H1 (cell line): ENCODE measurements at regions not wholly inside any gene's neighbourhood (a gene's known extent, or its start where the extent isn't known, plus 50 kb on each side); places are given as distances from the start of the nearest gene placed in this dataset.
"Not testable (repeated sequence)": the region's sequence is repeated elsewhere in the genome, so short reads cannot be mapped to it uniquely, and the experiment has no call there.

Source experiments
- CTCF ChIA-PET: fragments of 300-600 bp; sonication (Branson Sonifier 250); formaldehyde crosslinking; loops from one replicate; lab custom pipeline; 2021; ENCODE audit not compliant: partially characterized antibody; lab: Charles Lee
- POLR2A ChIA-PET: fragments of 300-600 bp; sonication (Branson Sonifier 250); formaldehyde crosslinking; loops from one replicate; lab custom pipeline; 2021; ENCODE audit warnings: inconsistent platforms; ENCODE audit not compliant: partially characterized antibody; lab: Charles Lee
- DNase-seq, 2 experiments: peaks; one replicate each; pipeline versions ENCODE4 v3.0.0 to v3.0.0-alpha.2; 2010 to 2022; ENCODE audit warnings: low spot score in 2 of 2, low read depth in 1 of 2, mixed read lengths in 1 of 2
- FAIRE-seq: peaks from 2 replicates; lab custom pipeline; 2011; peaks lifted over from hg19 to GRCh38; lab: Jason Lieb, UNC
- H2AFZ ChIP-seq: 2 replicates; pipeline ENCODE4 v1.8.1; 2012; ENCODE audit warnings: low read length, inconsistent platforms
- H2AK5ac ChIP-seq: 2 replicates; pipeline ENCODE4 v1.6.1; 2013; ENCODE audit warnings: low read depth, low read length
- H2BK120ac ChIP-seq: replicated peaks from 2 replicates; pipeline ENCODE3; 2013; ENCODE audit warnings: low read depth, low read length, inconsistent platforms
- H2BK12ac ChIP-seq: 2 replicates; pipeline ENCODE4 v1.6.1; 2013; ENCODE audit warnings: low read depth, low read length
- H2BK15ac ChIP-seq: 2 replicates; pipeline ENCODE4 v1.6.1; 2013; ENCODE audit warnings: low read length
- H2BK20ac ChIP-seq: 2 replicates; pipeline ENCODE4 v1.6.1; 2013; ENCODE audit warnings: low read length
- H2BK5ac ChIP-seq: 2 replicates; pipeline ENCODE4 v1.6.1; 2013; ENCODE audit warnings: low read depth, low read length
- H3K14ac ChIP-seq: 2 replicates; pipeline ENCODE4 v1.6.1; 2013; ENCODE audit warnings: inconsistent platforms; ENCODE audit not compliant: insufficient read length
- H3K18ac ChIP-seq: 2 replicates; pipeline ENCODE4 v1.6.1; 2013; ENCODE audit warnings: low read length; ENCODE audit errors: extremely low read depth
- H3K23ac ChIP-seq: 2 replicates; pipeline ENCODE4 v1.6.1; 2013; ENCODE audit warnings: inconsistent platforms; ENCODE audit not compliant: insufficient read length
- H3K23me2 ChIP-seq: 2 replicates; pipeline ENCODE4 v1.6.1; 2013; ENCODE audit warnings: low read depth, low read length
- H3K27ac ChIP-seq: 2 replicates; pipeline ENCODE4 v1.6.1; 2011; ENCODE audit warnings: low read depth, low read length, inconsistent platforms
- H3K27me3 ChIP-seq, 4 experiments: replicated peaks in 1 of 4; 1 replicate in 1 of 4; 2 replicates in 3 of 4; pipeline versions ENCODE4 v1.6.1 to v1.8.1; 2011 to 2013; ENCODE audit warnings: low read length in 3 of 4, mild to moderate bottlenecking in 3 of 4, inconsistent platforms in 2 of 4, mixed read lengths in 2 of 4, moderate library complexity in 1 of 4; ENCODE audit not compliant: control insufficient read depth in 3 of 4, insufficient read depth in 3 of 4; ENCODE audit errors: extremely low read depth in 1 of 4
- H3K36me3 ChIP-seq, 4 experiments: 2 replicates each; pipeline versions ENCODE4 v1.6.1 to v1.8.1; 2011 to 2013; ENCODE audit warnings: mild to moderate bottlenecking in 4 of 4, low read length in 3 of 4, moderate library complexity in 2 of 4, control low read depth in 1 of 4, inconsistent platforms in 1 of 4; ENCODE audit not compliant: insufficient read depth in 4 of 4, control insufficient read depth in 2 of 4
- H3K4ac ChIP-seq: replicated peaks from 2 replicates; pipeline ENCODE3; 2013; ENCODE audit warnings: low read length, low read depth, mixed read lengths, inconsistent platforms; ENCODE audit not compliant: insufficient read length
- H3K4me1 ChIP-seq, 4 experiments: replicated peaks in 1 of 4; 1 replicate in 1 of 4; 2 replicates in 3 of 4; pipeline versions ENCODE4 v1.6.1 to v1.8.1; 2011 to 2013; ENCODE audit warnings: low read length in 3 of 4, inconsistent platforms in 2 of 4, mixed read lengths in 1 of 4; ENCODE audit not compliant: insufficient read depth in 4 of 4, control insufficient read depth in 3 of 4
- H3K4me2 ChIP-seq, 2 experiments: 2 replicates each; pipeline versions ENCODE4 v1.6.1 to v1.8.1; 2011 to 2013; ENCODE audit warnings: low read depth in 2 of 2, low read length in 2 of 2, control low read depth in 1 of 2, inconsistent platforms in 1 of 2, mild to moderate bottlenecking in 1 of 2; ENCODE audit not compliant: insufficient read depth in 1 of 2
- H3K4me3 ChIP-seq, 4 experiments: fragments of 200-600, 300-600 bp in 1 of 4; sonication (generic), shearing (Covaris generic), sonication (Bioruptor Twin) in 1 of 4; 2 replicates each; pipeline versions ENCODE4 v1.5.1 to v1.8.1; 2011 to 2016; ENCODE audit warnings: low read length in 4 of 4, low read depth in 3 of 4, control low read depth in 2 of 4, inconsistent platforms in 2 of 4, mild to moderate bottlenecking in 2 of 4, mixed read lengths in 1 of 4, moderate library complexity in 1 of 4; ENCODE audit not compliant: insufficient read depth in 2 of 4; ENCODE audit errors: extremely low read depth in 1 of 4
- H3K56ac ChIP-seq: replicated peaks from 2 replicates; pipeline ENCODE3; 2013; ENCODE audit warnings: low read depth, mild to moderate bottlenecking, mixed read lengths, low read length, inconsistent platforms; ENCODE audit not compliant: insufficient read length
- H3K79me1 ChIP-seq: 2 replicates; pipeline ENCODE4 v1.6.1; 2013; ENCODE audit warnings: low read depth, low read length, control low read depth
- H3K79me2 ChIP-seq, 2 experiments: 2 replicates each; pipeline versions ENCODE4 v1.6.1 to v1.8.1; 2012 to 2013; ENCODE audit warnings: low read length in 2 of 2, mild to moderate bottlenecking in 2 of 2, inconsistent platforms in 1 of 2; ENCODE audit not compliant: insufficient read depth in 2 of 2, control insufficient read depth in 1 of 2
- H3K9ac ChIP-seq, 4 experiments: replicated peaks in 1 of 4; 1 replicate in 1 of 4; 2 replicates in 3 of 4; pipeline versions ENCODE4 v1.6.1 to v1.8.1; 2011 to 2013; ENCODE audit warnings: low read depth in 3 of 4, low read length in 3 of 4, control low read depth in 2 of 4, mild to moderate bottlenecking in 2 of 4, moderate library complexity in 2 of 4, inconsistent platforms in 1 of 4; ENCODE audit errors: extremely low read depth in 1 of 4
- H3K9me3 ChIP-seq, 2 experiments: 2 replicates each; pipeline versions ENCODE4 v1.6.1 to v1.8.1; 2012 to 2013; ENCODE audit warnings: mild to moderate bottlenecking in 2 of 2, moderate library complexity in 2 of 2, control low read depth in 1 of 2, inconsistent platforms in 1 of 2, low read depth in 1 of 2, low read length in 1 of 2, mixed read lengths in 1 of 2; ENCODE audit not compliant: insufficient read depth in 2 of 2
- H4K20me1 ChIP-seq, 2 experiments: replicated peaks in 1 of 2; 2 replicates each; pipeline versions ENCODE3 to v1.8.1; 2011 to 2013; ENCODE audit warnings: inconsistent platforms in 2 of 2, low read length in 2 of 2, mild to moderate bottlenecking in 1 of 2; ENCODE audit not compliant: insufficient read depth in 2 of 2, control insufficient read depth in 1 of 2
- H4K5ac ChIP-seq: 2 replicates; pipeline ENCODE4 v1.6.1; 2013; ENCODE audit warnings: low read length, low read depth, mixed read lengths, inconsistent platforms; ENCODE audit not compliant: insufficient read length
- H4K8ac ChIP-seq: 2 replicates; pipeline ENCODE4 v1.8.0; 2013; ENCODE audit warnings: mild to moderate bottlenecking, moderate library complexity, low read length, inconsistent platforms; ENCODE audit not compliant: insufficient read depth; ENCODE audit errors: extremely low read depth
- H4K91ac ChIP-seq: replicated peaks from 2 replicates; pipeline ENCODE3; 2013; ENCODE audit warnings: low read length, mixed read lengths, inconsistent platforms; ENCODE audit not compliant: insufficient read length
- WGBS, 2 experiments: shearing (Covaris generic) in 1 of 2; methylation state at CpG; one replicate each; pipeline versions ENCODE4 v1.1.6 to v1.1.7; 2013 to 2015; ENCODE audit warnings: low lambda C conversion rate in 2 of 2, mixed read lengths in 2 of 2, inconsistent platforms in 1 of 2, low coverage in 1 of 2, missing lambda C conversion rate in 1 of 2; ENCODE audit not compliant: insufficient replicate concordance in 2 of 2, insufficient coverage in 1 of 2, insufficient read length in 1 of 2; ENCODE audit errors: extremely low coverage in 1 of 2, missing lambda C conversion rate in 1 of 2; 5-methylcytosine and 5-hydroxymethylcytosine counted together

DNA sequence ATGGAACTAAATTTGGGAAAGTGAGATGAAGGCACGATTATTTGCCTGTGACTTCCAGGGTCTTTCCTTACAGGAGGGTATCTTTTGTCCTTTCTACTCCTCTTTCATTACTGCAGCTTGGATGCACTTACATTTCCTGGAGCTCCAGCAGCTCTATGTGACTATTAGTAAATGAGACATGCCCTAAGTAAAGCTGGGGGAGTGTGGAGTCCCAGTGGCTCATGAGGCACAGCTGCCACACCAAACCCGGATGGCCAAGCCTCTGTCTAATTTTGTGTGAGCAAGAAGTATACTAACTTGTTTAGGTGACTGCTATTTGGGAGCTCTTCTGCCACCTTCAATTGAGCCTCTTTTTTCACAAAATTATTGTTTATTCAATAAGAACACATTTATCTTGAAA lies 183.3 kb downstream of the ANKRD36B start:
- H3K36me3 ChIP-seq, H2BK20ac ChIP-seq, H3K79me2 ChIP-seq, DNase-seq, H3K79me1 ChIP-seq, H2BK120ac ChIP-seq, H3K18ac ChIP-seq, H3K23ac ChIP-seq, H3K23me2 ChIP-seq, H2BK5ac ChIP-seq, H3K9me3 ChIP-seq, H4K5ac ChIP-seq, FAIRE-seq, H3K4me1 ChIP-seq, H3K56ac ChIP-seq, POLR2A ChIA-PET, H2BK15ac ChIP-seq, H2AK5ac ChIP-seq, H3K14ac ChIP-seq, H3K27me3 ChIP-seq, H3K27ac ChIP-seq, H3K4me2 ChIP-seq, H4K91ac ChIP-seq, H4K8ac ChIP-seq, H2BK12ac ChIP-seq, H3K4ac ChIP-seq, CTCF ChIA-PET, H2AFZ ChIP-seq, H4K20me1 ChIP-seq, H3K9ac ChIP-seq, H3K4me3 ChIP-seq: not testable (repeated sequence)
- WGBS, 2 experiments, result no CpG with 5 or more reads among the region's 2 CpGs

DNA sequence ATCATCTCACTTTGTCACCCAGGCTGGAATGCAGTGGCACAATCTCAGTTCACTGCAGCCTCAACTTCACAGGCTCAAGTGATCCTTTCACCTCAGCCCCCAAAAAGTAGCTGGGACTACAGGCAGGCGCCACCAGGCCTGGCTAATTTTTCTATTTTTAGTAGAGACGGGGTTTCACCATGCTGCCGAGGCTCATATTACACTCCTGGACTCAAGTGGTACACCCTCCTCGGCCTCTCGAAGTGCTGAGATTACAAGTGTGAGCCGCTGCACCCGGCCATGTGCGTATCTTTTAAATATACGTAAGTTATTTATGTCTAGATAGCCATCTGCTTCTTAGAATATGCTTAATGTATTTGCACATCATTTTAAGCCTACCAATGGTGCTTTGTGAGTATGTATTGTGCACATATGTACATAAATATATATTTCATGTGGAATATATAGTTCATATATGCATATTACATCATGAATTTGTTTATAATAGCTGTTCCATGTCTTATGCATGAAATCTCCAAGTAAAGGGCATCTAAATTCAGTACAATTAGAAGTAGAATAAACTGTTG lies 184.4 kb downstream of the ANKRD36B start:
- H4K8ac ChIP-seq, H3K4me1 ChIP-seq, H3K27me3 ChIP-seq, H3K36me3 ChIP-seq, DNase-seq, H4K5ac ChIP-seq, FAIRE-seq, CTCF ChIA-PET, H3K4me2 ChIP-seq, H3K9ac ChIP-seq, H3K18ac ChIP-seq, H2AFZ ChIP-seq, H2BK20ac ChIP-seq, H2BK5ac ChIP-seq, H2BK120ac ChIP-seq, H4K91ac ChIP-seq, H3K23me2 ChIP-seq, H3K4ac ChIP-seq, POLR2A ChIA-PET, H3K56ac ChIP-seq, H3K79me2 ChIP-seq, H4K20me1 ChIP-seq, H2BK15ac ChIP-seq, H3K23ac ChIP-seq, H2AK5ac ChIP-seq, H3K9me3 ChIP-seq, H3K14ac ChIP-seq, H3K27ac ChIP-seq, H2BK12ac ChIP-seq, H3K4me3 ChIP-seq, H3K79me1 ChIP-seq: not testable (repeated sequence)
- WGBS, 2 experiments, result 86% methylated on average over 4 of the region's 9 CpGs; no CpG with 5 or more reads in 1 of the 2 experiments
